Endothelial cell of umbilical vein (primary cell): ENCODE measurements at regions not wholly inside any gene's neighbourhood (a gene's known extent, or its start where the extent isn't known, plus 50 kb on each side); places are given as distances from the start of the nearest gene placed in this dataset.

Source experiments
- CTCF ChIP-seq, 2 donors: IDR thresholded peaks; 1 replicate in 1 of 2; 2 replicates in 1 of 2; pipeline ENCODE4 v1.5.1; 2011; ENCODE audit warnings: low read length in 2 of 2, mild to moderate bottlenecking in 2 of 2, moderate library complexity in 2 of 2, control low read depth in 1 of 2, inconsistent platforms in 1 of 2, low read depth in 1 of 2; ENCODE audit not compliant: insufficient read depth in 1 of 2; ENCODE audit errors: extremely low read depth in 1 of 2
- EZH2 ChIP-seq: IDR thresholded peaks from 2 replicates; pipeline ENCODE4 v1.6.1; 2012; ENCODE audit warnings: borderline replicate concordance, low read depth, mild to moderate bottlenecking, moderate library complexity, low read length, inconsistent platforms; ENCODE audit not compliant: severe bottlenecking
- GATA2 ChIP-seq: IDR thresholded peaks from 2 replicates; pipeline ENCODE4 v1.7.0; 2011; ENCODE audit warnings: low read depth, mild to moderate bottlenecking, moderate library complexity, mixed read lengths, low read length; ENCODE audit not compliant: insufficient read length, insufficient read depth
- MAX ChIP-seq: IDR thresholded peaks from 2 replicates; pipeline ENCODE4 v1.6.1; 2011; ENCODE audit not compliant: insufficient read depth, insufficient read length
- POLR2A ChIP-seq: IDR thresholded peaks from 2 replicates; pipeline ENCODE4 v1.6.1; 2012; ENCODE audit warnings: low read depth, mild to moderate bottlenecking, control low read depth, low read length
- POLR2AphosphoS5 ChIP-seq: IDR thresholded peaks from 2 replicates; pipeline ENCODE4 v1.6.1; 2012; ENCODE audit warnings: low read depth, mild to moderate bottlenecking, control low read depth, low read length, moderate library complexity; ENCODE audit not compliant: insufficient read depth

- TF ChIP-seq CTCF (IDR thresholded peaks at IDR 0.05; ENCODE audit: extremely low read depth in 1 of 2, insufficient read depth in 1 of 2, low read depth in 1 of 2, low read length in 2 of 2) (no peak), POLR2A (no peak), EZH2 (no peak), POLR2AphosphoS5 (no peak), MAX (no peak), GATA2 (no peak)
Observed at GRCh38 chr4:103405415-103405814, 207.3 kb upstream of the CENPE start.
